SK-N-SH (cell line): ENCODE measurements at regions not wholly inside any gene's neighbourhood (a gene's known extent, or its start where the extent isn't known, plus 50 kb on each side); places are given as distances from the start of the nearest gene placed in this dataset.

Experiments
- CTCF ChIA-PET: fragments of 300-600, 350-600 bp; formaldehyde crosslinking; extraction: SDS; loops from one replicate; lab custom pipeline; 2021; lab: Yijun Ruan, JAX
- POLR2A ChIA-PET: fragments of 350-600 bp; sonication (Branson Sonifier 250); formaldehyde crosslinking; extraction: SDS; loops from one replicate; lab custom pipeline; 2020; ENCODE audit warnings: antibody characterized with exemption, inconsistent platforms; lab: Yijun Ruan, JAX
- DNase-seq: peaks from one replicate; pipeline ENCODE4 v3.0.0; 2012
- H2AFZ ChIP-seq: fragments of 200-600 bp; sonication (generic); 2 replicates; pipeline ENCODE4 v1.8.1; 2016; ENCODE audit warnings: antibody characterized with exemption, mild to moderate bottlenecking, low read depth
- H3F3A ChIP-seq: fragments of 200-600 bp; sonication (generic); replicated peaks from 2 replicates; pipeline ENCODE3; 2016; ENCODE audit warnings: antibody characterized with exemption, mild to moderate bottlenecking; ENCODE audit not compliant: insufficient read depth
- H3K27ac ChIP-seq, 2 experiments: fragments of 200-500 bp in 1 of 2; fragments of 200-600 bp in 1 of 2; sonication (Bioruptor generic) in 1 of 2; sonication (generic), shearing (Covaris generic) in 1 of 2; 2 replicates each; pipeline versions ENCODE4 v1.5.1 to v1.6.1; 2014 to 2016; ENCODE audit warnings: low read depth in 2 of 2, inconsistent platforms in 1 of 2, low read length in 1 of 2, mild to moderate bottlenecking in 1 of 2, mixed read lengths in 1 of 2
- H3K27me3 ChIP-seq: fragments of 200-600 bp; sonication (generic), shearing (Covaris generic); 2 replicates; pipeline ENCODE4 v1.6.1; 2016; ENCODE audit warnings: mixed run types; ENCODE audit not compliant: insufficient read depth
- H3K36me3 ChIP-seq, 2 experiments: fragments of 200-500 bp in 1 of 2; fragments of 200-600 bp in 1 of 2; sonication (Bioruptor generic) in 1 of 2; sonication (generic) in 1 of 2; replicated peaks in 1 of 2; 2 replicates each; pipeline versions ENCODE3 to v1.5.1; 2014 to 2016; ENCODE audit warnings: low read length in 1 of 2, mild to moderate bottlenecking in 1 of 2; ENCODE audit not compliant: insufficient read depth in 2 of 2, control insufficient read depth in 1 of 2
- H3K4me1 ChIP-seq, 2 experiments: fragments of 200-500 bp in 1 of 2; fragments of 200-600 bp in 1 of 2; sonication (Bioruptor generic) in 1 of 2; sonication (generic), shearing (Covaris generic) in 1 of 2; 2 replicates each; pipeline versions ENCODE4 v1.5.1 to v1.6.1; 2014 to 2016; ENCODE audit warnings: low read depth in 1 of 2, low read length in 1 of 2, mixed run types in 1 of 2; ENCODE audit not compliant: insufficient read depth in 2 of 2, control insufficient read depth in 1 of 2
- H3K4me2 ChIP-seq: fragments of 200-600 bp; sonication (generic), shearing (Covaris generic); 2 replicates; pipeline ENCODE4 v1.6.1; 2017; ENCODE audit warnings: mixed run types
- H3K4me3 ChIP-seq, 2 experiments: fragments of 200-500 bp in 1 of 2; fragments of 200-600 bp in 1 of 2; sonication (Bioruptor generic) in 1 of 2; sonication (generic), shearing (Covaris generic) in 1 of 2; 2 replicates each; pipeline versions ENCODE4 v1.5.1 to v1.8.1; 2014 to 2016; ENCODE audit warnings: low read depth in 2 of 2, inconsistent platforms in 1 of 2, low read length in 1 of 2, mild to moderate bottlenecking in 1 of 2, mixed read lengths in 1 of 2, moderate library complexity in 1 of 2
- H3K79me2 ChIP-seq: fragments of 200-600 bp; sonication (generic); 2 replicates; pipeline ENCODE4 v1.8.1; 2017; ENCODE audit warnings: mild to moderate bottlenecking; ENCODE audit not compliant: insufficient read depth
- H3K9ac ChIP-seq: fragments of 200-600 bp; sonication (generic); 2 replicates; pipeline ENCODE4 v1.6.1; 2017; ENCODE audit warnings: mixed run types
- H3K9me2 ChIP-seq: fragments of 200-600 bp; sonication (generic); 2 replicates; pipeline ENCODE4 v1.6.1; 2017; ENCODE audit warnings: mixed run types
- H3K9me3 ChIP-seq: fragments of 200-600 bp; sonication (generic); 2 replicates; pipeline ENCODE4 v1.6.1; 2017; ENCODE audit warnings: mixed run types, mild to moderate bottlenecking, moderate library complexity
- H4K20me1 ChIP-seq: fragments of 200-600 bp; sonication (generic); 2 replicates; pipeline ENCODE4 v1.6.1; 2017; ENCODE audit warnings: mild to moderate bottlenecking, mixed run types; ENCODE audit not compliant: insufficient read depth
- CTCF ChIP-seq: fragments of 200-600 bp; sonication (generic); IDR thresholded peaks from 2 replicates; pipeline ENCODE4 v1.6.1; 2017; ENCODE audit warnings: antibody characterized with exemption, mild to moderate bottlenecking, moderate library complexity
- ELF1 ChIP-seq: IDR thresholded peaks from 2 replicates; pipeline ENCODE4 v1.4.0; 2012
- FOXJ3 ChIP-seq: sonication (generic); formaldehyde crosslinking; IDR thresholded peaks from 2 replicates; pipeline ENCODE4 v1.5.1; 2020; ENCODE audit warnings: mild to moderate bottlenecking, missing genetic modification reagents
- IRF3 ChIP-seq: fragments of 150-350 bp; IDR thresholded peaks from 2 replicates; pipeline ENCODE4 v1.6.1; 2016; ENCODE audit warnings: mild to moderate bottlenecking, low read depth, low read length
- NRF1 ChIP-seq: IDR thresholded peaks from 2 replicates; pipeline ENCODE4 v1.6.1; 2012; ENCODE audit warnings: low read depth, mild to moderate bottlenecking, low read length
- RAD21 ChIP-seq: IDR thresholded peaks from 2 replicates; pipeline ENCODE4 v1.6.1; 2012; ENCODE audit warnings: mild to moderate bottlenecking, low read length
- REST ChIP-seq: IDR thresholded peaks from 2 replicates; pipeline ENCODE4 v1.6.1; 2012; ENCODE audit warnings: mild to moderate bottlenecking, low read depth, low read length, moderate library complexity
- RFX5 ChIP-seq: IDR thresholded peaks from 2 replicates; pipeline ENCODE4 v1.6.1; 2012; ENCODE audit warnings: mild to moderate bottlenecking, improper control_type of control experiment, low read length
- RXRA ChIP-seq: IDR thresholded peaks from 2 replicates; pipeline ENCODE4 v1.4.0; 2012; ENCODE audit warnings: low read depth, mild to moderate bottlenecking, borderline replicate concordance
- SMC3 ChIP-seq: IDR thresholded peaks from 2 replicates; pipeline ENCODE4 v1.6.1; 2012; ENCODE audit warnings: low read depth, low read length, improper control_type of control experiment
- TAF1 ChIP-seq: IDR thresholded peaks from 2 replicates; pipeline ENCODE4 v1.6.1; 2012; ENCODE audit warnings: low read depth, mild to moderate bottlenecking, low read length, moderate library complexity, borderline replicate concordance
- USF2 ChIP-seq: fragments of 150-350 bp; IDR thresholded peaks from 2 replicates; pipeline ENCODE4 v1.6.1; 2017; ENCODE audit warnings: antibody characterized with exemption, low read length, low read depth, borderline replicate concordance
- YY1 ChIP-seq: IDR thresholded peaks from 2 replicates; pipeline ENCODE4 v1.4.0; 2012; ENCODE audit warnings: low read depth, mild to moderate bottlenecking
- ZBTB33 ChIP-seq: IDR thresholded peaks from 2 replicates; pipeline ENCODE4 v1.4.0; 2012; ENCODE audit warnings: low read depth, borderline replicate concordance
- WGBS: methylation state at CpG from one replicate; pipeline ENCODE4 v1.1.6; 2017; ENCODE audit warnings: low lambda C conversion rate; 5-methylcytosine and 5-hydroxymethylcytosine counted together

- H3K4me2 ChIP-seq = no peak overlapping the region
- H3K4me1 ChIP-seq = no peaks in the 10 kb centered on the region
- no peaks in the 10 kb centered on the region for H4K20me1 ChIP-seq
- peaks cover 11% of the 10 kb centered on the region; the same call in 1 of the 2 replicates for H3K27me3 ChIP-seq
- POLR2A ChIA-PET = no interaction called here
- no peak for DNase-seq
- H3K9ac ChIP-seq = no peak overlapping the region
- TF ChIP-seq USF2 = no peak
- TF ChIP-seq NRF1 = no peak
- no peak for TF ChIP-seq RXRA
- no peak for TF ChIP-seq ZBTB33
- no peak for TF ChIP-seq SMC3
- TF ChIP-seq IRF3 = no peak
- no peak for TF ChIP-seq ELF1
- no peak for TF ChIP-seq FOXJ3 (CRISPR knock-in tag)
- no peak for TF ChIP-seq TAF1
- TF ChIP-seq CTCF = no peak
- no peak for TF ChIP-seq REST
- no peak for TF ChIP-seq RAD21
- TF ChIP-seq YY1 = no peak
- TF ChIP-seq RFX5 = no peak
- TF ChIP-seq, all 33 proteins: peak for 0
- Histone ChIP-seq H3K79me2 (no peaks in the 10 kb centered on the region), H3K4me3 (no peak overlapping the region), H3K27ac (no peak overlapping the region), H3F3A (no peaks in the 10 kb centered on the region), H2AFZ (no peak overlapping the region), H3K36me3 (no peaks in the 10 kb centered on the region), H3K9me2 (no peaks in the 10 kb centered on the region), H3K9me3 (no peaks in the 10 kb centered on the region)
- CTCF ChIA-PET = interaction anchor here (0.8 kb wide), 1 partner anchor 372 kb away, joined by 3 read pairs; no protein-coding TSS in a partner anchor
- WGBS = 68% methylated on average over 2 of the region's 2 CpGs
Observed at GRCh38 chr14:34220378-34220706, 241.7 kb downstream of the SPTSSA start.
